ENCODE measurements at regions not wholly inside any gene's neighbourhood (a gene's known extent, or its start where the extent isn't known, plus 50 kb on each side); places are given as distances from the start of the nearest gene placed in this dataset.

GRCh38 chr4:23567338-23567737 is 322.5 kb downstream of the PPARGC1A start:
- H3K4me2 ChIP-seq (ENCODE audit: low read depth, low read length, poor library complexity, severe bottlenecking): no peak overlapping the region
- no peak overlapping the region for H3K9ac ChIP-seq (ENCODE audit: low read depth, low read length, poor library complexity, severe bottlenecking)
- no peaks in the 10 kb centered on the region for H4K20me1 ChIP-seq (ENCODE audit: insufficient read depth, low read length, poor library complexity, severe bottlenecking)
- H3K79me2 ChIP-seq (ENCODE audit: insufficient read depth, low read length): no peaks in the 10 kb centered on the region
- H3K4me1 ChIP-seq (ENCODE audit: insufficient read depth, low read length, poor library complexity, severe bottlenecking): no peaks in the 10 kb centered on the region
- H3K9me2 ChIP-seq (replicated peaks; ENCODE audit: low read depth, low read length): no peaks in the 10 kb centered on the region; the same call in 1 of the 2 replicates
- H3K4me3 ChIP-seq (ENCODE audit: low read length, poor library complexity, severe bottlenecking): no peak overlapping the region
- no peaks in the 10 kb centered on the region for H3K36me3 ChIP-seq (ENCODE audit: insufficient read depth, low read length)
- no peaks in the 10 kb centered on the region for H3K27me3 ChIP-seq (ENCODE audit: insufficient read depth, low read length, poor library complexity, severe bottlenecking)
- H3F3A ChIP-seq (ENCODE audit: low read depth): no peaks in the 10 kb centered on the region
- TF ChIP-seq EZH2phosphoT487 (IDR thresholded peaks at IDR 0.05; ENCODE audit: borderline replicate concordance) (no peak), CTCF (conservative IDR thresholded peaks at IDR 0.05; ENCODE audit: low read length) (no peak)
- H3K9me3 ChIP-seq (ENCODE audit: insufficient read depth, low read depth, low read length): no peaks in the 10 kb centered on the region
- no peak overlapping the region for H2AFZ ChIP-seq (ENCODE audit: low read length)

GRCh38 chr4:23560748-23561147 is 329.1 kb downstream of the PPARGC1A start:
- TF ChIP-seq CTCF (conservative IDR thresholded peaks at IDR 0.05; ENCODE audit: low read length) (no peak), EZH2phosphoT487 (IDR thresholded peaks at IDR 0.05; ENCODE audit: borderline replicate concordance) (no peak)
- no peaks in the 10 kb centered on the region for H3K9me2 ChIP-seq (replicated peaks; ENCODE audit: low read depth, low read length)
- H3K27me3 ChIP-seq (ENCODE audit: insufficient read depth, low read length, poor library complexity, severe bottlenecking): no peaks in the 10 kb centered on the region
- no peaks in the 10 kb centered on the region for H4K20me1 ChIP-seq (ENCODE audit: insufficient read depth, low read length, poor library complexity, severe bottlenecking)
- no peak overlapping the region for H3K9ac ChIP-seq (ENCODE audit: low read depth, low read length, poor library complexity, severe bottlenecking)
- H3K4me2 ChIP-seq (ENCODE audit: low read depth, low read length, poor library complexity, severe bottlenecking): no peak overlapping the region
- H3K36me3 ChIP-seq (ENCODE audit: insufficient read depth, low read length): no peaks in the 10 kb centered on the region
- H3K79me2 ChIP-seq (ENCODE audit: insufficient read depth, low read length): no peaks in the 10 kb centered on the region
- no peak overlapping the region for H2AFZ ChIP-seq (ENCODE audit: low read length)
- H3K4me3 ChIP-seq (ENCODE audit: low read length, poor library complexity, severe bottlenecking): no peak overlapping the region
- no peaks in the 10 kb centered on the region for H3K4me1 ChIP-seq (ENCODE audit: insufficient read depth, low read length, poor library complexity, severe bottlenecking)
- H3F3A ChIP-seq (ENCODE audit: low read depth): no peaks in the 10 kb centered on the region
- no peaks in the 10 kb centered on the region for H3K9me3 ChIP-seq (ENCODE audit: insufficient read depth, low read depth, low read length)

- Histone ChIP-seq H2AFZ (ENCODE audit: low read length) (no peak overlapping the region), H3K4me3 (ENCODE audit: low read length, poor library complexity, severe bottlenecking) (no peak overlapping the region), H3K4me1 (ENCODE audit: insufficient read depth, low read length, poor library complexity, severe bottlenecking) (no peaks in the 10 kb centered on the region), H3K9me2 (replicated peaks; ENCODE audit: low read depth, low read length) (no peaks in the 10 kb centered on the region), H3K9ac (ENCODE audit: low read depth, low read length, poor library complexity, severe bottlenecking) (no peak overlapping the region), H3K9me3 (ENCODE audit: insufficient read depth, low read depth, low read length) (no peaks in the 10 kb centered on the region), H3F3A (ENCODE audit: low read depth) (no peaks in the 10 kb centered on the region), H3K79me2 (ENCODE audit: insufficient read depth, low read length) (no peaks in the 10 kb centered on the region), H3K27me3 (ENCODE audit: insufficient read depth, low read length, poor library complexity, severe bottlenecking) (no peaks in the 10 kb centered on the region), H4K20me1 (ENCODE audit: insufficient read depth, low read length, poor library complexity, severe bottlenecking) (no peaks in the 10 kb centered on the region), H3K4me2 (ENCODE audit: low read depth, low read length, poor library complexity, severe bottlenecking) (no peak overlapping the region), H3K36me3 (ENCODE audit: insufficient read depth, low read length) (no peaks in the 10 kb centered on the region)
- TF ChIP-seq EZH2phosphoT487 (IDR thresholded peaks at IDR 0.05; ENCODE audit: borderline replicate concordance): no peak
- TF ChIP-seq CTCF (conservative IDR thresholded peaks at IDR 0.05; ENCODE audit: low read length): no peak
Measured at GRCh38 chr4:23558101-23558500, 331.7 kb downstream of the PPARGC1A start.
